ENCODE measurements at regions not wholly inside any gene's neighbourhood (a gene's known extent, or its start where the extent isn't known, plus 50 kb on each side); places are given as distances from the start of the nearest gene placed in this dataset.

- ATAC-seq = no peak
- no peak for DNase-seq
- Histone ChIP-seq H3K9me3 (no peaks in the 10 kb centered on the region), H3K4me1 (no peaks in the 10 kb centered on the region), H3K27me3 (no peaks in the 10 kb centered on the region), H3K27ac (no peak overlapping the region), H3K36me3 (no peaks in the 10 kb centered on the region), H3K4me3 (no peak overlapping the region)
- intact Hi-C loops (cut with DNase I) = no loop called here
- TF ChIP-seq CTCF (IDR thresholded peaks at IDR 0.05) = no peak
Measured at GRCh38 chr7:118502235-118502634, 277.7 kb downstream of the ANKRD7 start.

- H3K4me1 ChIP-seq = no peaks in the 10 kb centered on the region
- no peak for TF ChIP-seq CTCF (IDR thresholded peaks at IDR 0.05)
- DNase-seq (no peak), ATAC-seq (no peak)
- no peaks in the 10 kb centered on the region for H3K36me3 ChIP-seq
- H3K4me3 ChIP-seq = no peak overlapping the region
- intact Hi-C loops (cut with DNase I) = no loop called here
- no peaks in the 10 kb centered on the region for H3K9me3 ChIP-seq
- no peaks in the 10 kb centered on the region for H3K27me3 ChIP-seq
- no peak overlapping the region for H3K27ac ChIP-seq
Measured at GRCh38 chr7:118511146-118511545, 286.6 kb downstream of the ANKRD7 start.

- Histone ChIP-seq H3K27me3 (no peaks in the 10 kb centered on the region), H3K9me3 (no peaks in the 10 kb centered on the region), H3K36me3 (no peaks in the 10 kb centered on the region), H3K4me3 (no peak overlapping the region), H3K4me1 (no peaks in the 10 kb centered on the region), H3K27ac (no peak overlapping the region)
- ATAC-seq (no peak), DNase-seq (no peak)
- intact Hi-C loops (cut with DNase I) = no loop called here
- no peak for TF ChIP-seq CTCF (IDR thresholded peaks at IDR 0.05)
Measured at GRCh38 chr7:118517275-118517674, 292.8 kb downstream of the ANKRD7 start.

- no peak for TF ChIP-seq CTCF (IDR thresholded peaks at IDR 0.05)
- H3K27ac ChIP-seq = no peak overlapping the region
- no peak for ATAC-seq
- H3K27me3 ChIP-seq = no peaks in the 10 kb centered on the region
- no peaks in the 10 kb centered on the region for H3K36me3 ChIP-seq
- intact Hi-C loops (cut with DNase I) = no loop called here
- no peak overlapping the region for H3K4me3 ChIP-seq
- DNase-seq = no peak
- H3K9me3 ChIP-seq = no peaks in the 10 kb centered on the region
- no peaks in the 10 kb centered on the region for H3K4me1 ChIP-seq
Measured at GRCh38 chr7:118525020-118525419, 300.5 kb downstream of the ANKRD7 start.

GRCh38 chr7:118531566-118531965 lies 307.1 kb downstream of the ANKRD7 start:
- no peak for TF ChIP-seq CTCF (IDR thresholded peaks at IDR 0.05)
- ATAC-seq = no peak

GRCh38 chr7:118559207-118559606 lies 334.7 kb downstream of the ANKRD7 start:
- intact Hi-C loops (cut with DNase I) = no loop called here

More at GRCh38 chr7:118531566-118531965, 307.1 kb downstream of the ANKRD7 start:
- H3K4me1 ChIP-seq = no peaks in the 10 kb centered on the region
- no peak overlapping the region for H3K27ac ChIP-seq
- no peak for DNase-seq
- no peak overlapping the region for H3K4me3 ChIP-seq
- H3K9me3 ChIP-seq = no peaks in the 10 kb centered on the region
- no peaks in the 10 kb centered on the region for H3K36me3 ChIP-seq
- no peaks in the 10 kb centered on the region for H3K27me3 ChIP-seq
- intact Hi-C loops (cut with DNase I) = no loop called here

More at GRCh38 chr7:118559207-118559606, 334.7 kb downstream of the ANKRD7 start:
- H3K9me3 ChIP-seq = peaks cover 7% of the 10 kb centered on the region
- H3K4me1 ChIP-seq = no peaks in the 10 kb centered on the region
- DNase-seq = no peak
- ATAC-seq = no peak
- H3K4me3 ChIP-seq = no peak overlapping the region
- no peak overlapping the region for H3K27ac ChIP-seq
- no peak for TF ChIP-seq CTCF (IDR thresholded peaks at IDR 0.05)
- H3K27me3 ChIP-seq = no peaks in the 10 kb centered on the region
- H3K36me3 ChIP-seq = no peaks in the 10 kb centered on the region
